GM12878 (cell line): ENCODE measurements at regions not wholly inside any gene's neighbourhood (a gene's known extent, or its start where the extent isn't known, plus 50 kb on each side); places are given as distances from the start of the nearest gene placed in this dataset.
A peak's percentile ranks its signal among the peaks of the same experiment; 100 is the strongest.

Source experiments
- ATF7 ChIP-seq: fragments of 450-650 bp; IDR thresholded peaks from 2 replicates; pipeline ENCODE4 v1.6.1; 2016; ENCODE audit warnings: low read depth, mild to moderate bottlenecking
- BRCA1 ChIP-seq: IDR thresholded peaks from 2 replicates; pipeline ENCODE4 v1.6.1; 2011; ENCODE audit warnings: low read depth, low read length, improper control_type of control experiment
- ETV6 ChIP-seq, 2 experiments: fragments of 450-650 bp in 1 of 2; IDR thresholded peaks in 1 of 2; conservative IDR thresholded peaks in 1 of 2; 2 replicates each; pipeline ENCODE4 v1.6.1; 2014; ENCODE audit warnings: antibody characterized with exemption in 1 of 2, borderline replicate concordance in 1 of 2, low read depth in 1 of 2, mild to moderate bottlenecking in 1 of 2, moderate library complexity in 1 of 2
- FOS ChIP-seq: IDR thresholded peaks from 3 replicates; pipeline ENCODE4 v1.6.1; 2011; ENCODE audit warnings: borderline replicate concordance; ENCODE audit not compliant: insufficient read length; ENCODE audit errors: extremely low read depth
- HDGF ChIP-seq: fragments of 450-650 bp; IDR thresholded peaks from 2 replicates; pipeline ENCODE4 v1.6.1; 2016; ENCODE audit warnings: antibody characterized with exemption
- NR2C2 ChIP-seq: IDR thresholded peaks from 2 replicates; pipeline ENCODE4 v1.6.1; 2011; ENCODE audit warnings: borderline replicate concordance, low read depth; ENCODE audit not compliant: control insufficient read depth, insufficient read length
- SREBF1 ChIP-seq: IDR thresholded peaks from 2 replicates; pipeline ENCODE4 v1.6.1; 2012; ENCODE audit warnings: mild to moderate bottlenecking, low read length
- ZNF24 ChIP-seq: fragments of 450-650 bp; IDR thresholded peaks from 2 replicates; pipeline ENCODE4 v1.6.1; 2017; ENCODE audit warnings: antibody characterized with exemption, mild to moderate bottlenecking
- ZNF274 ChIP-seq: IDR thresholded peaks from one replicate; pipeline ENCODE4 v1.8.0; 2011; ENCODE audit not compliant: insufficient read length, insufficient read depth
- TF ChIP-seq, protein P1 (sequence below): IDR thresholded peaks from 2 replicates; pipeline ENCODE4 v1.6.1; 2011; ENCODE audit warnings: borderline replicate concordance, low read depth, mild to moderate bottlenecking, moderate library complexity, low read length; ENCODE audit not compliant: insufficient read depth, poor library complexity, severe bottlenecking
- TF ChIP-seq, protein P2 (sequence below): fragments of 450-650 bp; IDR thresholded peaks from 2 replicates; pipeline ENCODE4 v1.6.1; 2017; ENCODE audit warnings: mild to moderate bottlenecking, moderate library complexity
- TF ChIP-seq, protein P3 (sequence below): fragments of 450-650 bp; IDR thresholded peaks from 2 replicates; pipeline ENCODE4 v1.6.1; 2016; ENCODE audit warnings: mild to moderate bottlenecking
- TF ChIP-seq, protein P4 (sequence below): IDR thresholded peaks from 2 replicates; pipeline ENCODE4 v1.6.1; 2012; ENCODE audit warnings: low read depth, low read length, improper control_type of control experiment
- TF ChIP-seq, protein P5 (sequence below), 3 experiments: IDR thresholded peaks in 2 of 3; conservative IDR thresholded peaks in 1 of 3; 2 replicates each; pipeline ENCODE4 v1.5.1; 2011; ENCODE audit warnings: low read depth in 3 of 3, low read length in 3 of 3, mild to moderate bottlenecking in 3 of 3, control low read depth in 2 of 3, moderate library complexity in 2 of 3, inconsistent platforms in 1 of 3, mixed read lengths in 1 of 3; ENCODE audit not compliant: control insufficient read depth in 2 of 3, insufficient read depth in 1 of 3; ENCODE audit errors: extremely low read depth in 1 of 3

DNA sequence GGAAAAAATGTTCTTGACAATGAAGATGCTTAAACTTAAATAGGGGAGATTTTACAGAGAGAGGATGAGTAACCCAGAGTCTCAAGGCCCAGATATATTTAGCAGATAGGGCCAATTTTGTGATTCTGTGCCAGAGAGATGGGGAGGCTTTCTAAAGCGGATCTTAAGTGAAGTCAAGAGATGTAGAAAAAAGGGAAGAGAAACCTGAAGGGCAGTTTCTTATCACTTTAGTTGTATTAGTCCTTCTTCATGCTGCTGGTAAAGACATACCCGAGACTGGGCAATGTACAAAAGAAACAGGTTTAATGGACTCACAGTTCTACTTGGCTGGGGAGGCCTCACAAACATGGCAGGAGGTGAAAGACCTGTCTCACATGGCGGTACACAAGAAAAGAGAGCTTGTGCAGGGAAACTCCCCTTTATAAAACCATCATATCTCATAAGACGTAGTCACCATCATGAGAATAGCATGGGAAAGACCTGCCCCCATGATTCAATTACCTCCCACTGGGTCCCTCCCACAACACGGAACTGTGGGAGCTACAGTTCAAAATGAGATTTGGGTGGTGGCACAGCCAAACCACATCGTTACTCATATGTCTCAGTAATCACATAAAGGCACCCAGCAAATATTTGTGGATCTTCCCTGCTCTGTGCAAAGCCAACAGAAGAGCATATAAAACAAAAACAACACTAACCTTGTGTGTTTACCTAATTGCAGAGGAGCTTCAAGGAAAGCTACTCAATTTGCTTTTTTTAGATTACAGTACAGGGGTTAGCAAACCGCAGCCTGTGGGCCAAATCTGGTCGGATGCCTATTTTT, 102.6 kb upstream of the MYCBP2 start (continued):
- TF ChIP-seq, protein P1, sequence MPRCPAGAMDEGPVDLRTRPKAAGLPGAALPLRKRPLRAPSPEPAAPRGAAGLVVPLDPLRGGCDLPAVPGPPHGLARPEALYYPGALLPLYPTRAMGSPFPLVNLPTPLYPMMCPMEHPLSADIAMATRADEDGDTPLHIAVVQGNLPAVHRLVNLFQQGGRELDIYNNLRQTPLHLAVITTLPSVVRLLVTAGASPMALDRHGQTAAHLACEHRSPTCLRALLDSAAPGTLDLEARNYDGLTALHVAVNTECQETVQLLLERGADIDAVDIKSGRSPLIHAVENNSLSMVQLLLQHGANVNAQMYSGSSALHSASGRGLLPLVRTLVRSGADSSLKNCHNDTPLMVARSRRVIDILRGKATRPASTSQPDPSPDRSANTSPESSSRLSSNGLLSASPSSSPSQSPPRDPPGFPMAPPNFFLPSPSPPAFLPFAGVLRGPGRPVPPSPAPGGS, result peak; percentile 93
- TF ChIP-seq FOS, result no peak
- TF ChIP-seq SREBF1, result no peak
- TF ChIP-seq, protein P2, sequence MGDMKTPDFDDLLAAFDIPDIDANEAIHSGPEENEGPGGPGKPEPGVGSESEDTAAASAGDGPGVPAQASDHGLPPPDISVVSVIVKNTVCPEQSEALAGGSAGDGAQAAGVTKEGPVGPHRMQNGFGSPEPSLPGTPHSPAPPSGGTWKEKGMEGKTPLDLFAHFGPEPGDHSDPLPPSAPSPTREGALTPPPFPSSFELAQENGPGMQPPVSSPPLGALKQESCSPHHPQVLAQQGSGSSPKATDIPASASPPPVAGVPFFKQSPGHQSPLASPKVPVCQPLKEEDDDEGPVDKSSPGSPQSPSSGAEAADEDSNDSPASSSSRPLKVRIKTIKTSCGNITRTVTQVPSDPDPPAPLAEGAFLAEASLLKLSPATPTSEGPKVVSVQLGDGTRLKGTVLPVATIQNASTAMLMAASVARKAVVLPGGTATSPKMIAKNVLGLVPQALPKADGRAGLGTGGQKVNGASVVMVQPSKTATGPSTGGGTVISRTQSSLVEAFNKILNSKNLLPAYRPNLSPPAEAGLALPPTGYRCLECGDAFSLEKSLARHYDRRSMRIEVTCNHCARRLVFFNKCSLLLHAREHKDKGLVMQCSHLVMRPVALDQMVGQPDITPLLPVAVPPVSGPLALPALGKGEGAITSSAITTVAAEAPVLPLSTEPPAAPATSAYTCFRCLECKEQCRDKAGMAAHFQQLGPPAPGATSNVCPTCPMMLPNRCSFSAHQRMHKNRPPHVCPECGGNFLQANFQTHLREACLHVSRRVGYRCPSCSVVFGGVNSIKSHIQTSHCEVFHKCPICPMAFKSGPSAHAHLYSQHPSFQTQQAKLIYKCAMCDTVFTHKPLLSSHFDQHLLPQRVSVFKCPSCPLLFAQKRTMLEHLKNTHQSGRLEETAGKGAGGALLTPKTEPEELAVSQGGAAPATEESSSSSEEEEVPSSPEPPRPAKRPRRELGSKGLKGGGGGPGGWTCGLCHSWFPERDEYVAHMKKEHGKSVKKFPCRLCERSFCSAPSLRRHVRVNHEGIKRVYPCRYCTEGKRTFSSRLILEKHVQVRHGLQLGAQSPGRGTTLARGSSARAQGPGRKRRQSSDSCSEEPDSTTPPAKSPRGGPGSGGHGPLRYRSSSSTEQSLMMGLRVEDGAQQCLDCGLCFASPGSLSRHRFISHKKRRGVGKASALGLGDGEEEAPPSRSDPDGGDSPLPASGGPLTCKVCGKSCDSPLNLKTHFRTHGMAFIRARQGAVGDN, result peak; percentile 84
- TF ChIP-seq BRCA1, result no peak
- peak in 1 of 2 experiments; percentile 59; a peak in 1 of 4 replicates for TF ChIP-seq ETV6 (conservative IDR thresholded peaks at IDR 0.05 in 1 of 2, IDR thresholded peaks at IDR 0.05 in 1 of 2; ENCODE audit: borderline replicate concordance in 1 of 2, low read depth in 1 of 2)
- TF ChIP-seq ATF7, result peak; percentile 82
- no peak for TF ChIP-seq NR2C2
- TF ChIP-seq ZNF24, result no peak; the same call in 1 of the 2 replicates
- TF ChIP-seq, protein P3, sequence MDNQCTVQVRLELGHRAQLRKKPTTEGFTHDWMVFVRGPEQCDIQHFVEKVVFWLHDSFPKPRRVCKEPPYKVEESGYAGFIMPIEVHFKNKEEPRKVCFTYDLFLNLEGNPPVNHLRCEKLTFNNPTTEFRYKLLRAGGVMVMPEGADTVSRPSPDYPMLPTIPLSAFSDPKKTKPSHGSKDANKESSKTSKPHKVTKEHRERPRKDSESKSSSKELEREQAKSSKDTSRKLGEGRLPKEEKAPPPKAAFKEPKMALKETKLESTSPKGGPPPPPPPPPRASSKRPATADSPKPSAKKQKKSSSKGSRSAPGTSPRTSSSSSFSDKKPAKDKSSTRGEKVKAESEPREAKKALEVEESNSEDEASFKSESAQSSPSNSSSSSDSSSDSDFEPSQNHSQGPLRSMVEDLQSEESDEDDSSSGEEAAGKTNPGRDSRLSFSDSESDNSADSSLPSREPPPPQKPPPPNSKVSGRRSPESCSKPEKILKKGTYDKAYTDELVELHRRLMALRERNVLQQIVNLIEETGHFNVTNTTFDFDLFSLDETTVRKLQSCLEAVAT, result peak; percentile 85
- TF ChIP-seq HDGF, result no peak; the same call in 1 of the 2 replicates
- no peak for TF ChIP-seq ZNF274
- TF ChIP-seq, protein P4, sequence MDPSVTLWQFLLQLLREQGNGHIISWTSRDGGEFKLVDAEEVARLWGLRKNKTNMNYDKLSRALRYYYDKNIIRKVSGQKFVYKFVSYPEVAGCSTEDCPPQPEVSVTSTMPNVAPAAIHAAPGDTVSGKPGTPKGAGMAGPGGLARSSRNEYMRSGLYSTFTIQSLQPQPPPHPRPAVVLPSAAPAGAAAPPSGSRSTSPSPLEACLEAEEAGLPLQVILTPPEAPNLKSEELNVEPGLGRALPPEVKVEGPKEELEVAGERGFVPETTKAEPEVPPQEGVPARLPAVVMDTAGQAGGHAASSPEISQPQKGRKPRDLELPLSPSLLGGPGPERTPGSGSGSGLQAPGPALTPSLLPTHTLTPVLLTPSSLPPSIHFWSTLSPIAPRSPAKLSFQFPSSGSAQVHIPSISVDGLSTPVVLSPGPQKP, result no peak
- TF ChIP-seq, protein P5, sequence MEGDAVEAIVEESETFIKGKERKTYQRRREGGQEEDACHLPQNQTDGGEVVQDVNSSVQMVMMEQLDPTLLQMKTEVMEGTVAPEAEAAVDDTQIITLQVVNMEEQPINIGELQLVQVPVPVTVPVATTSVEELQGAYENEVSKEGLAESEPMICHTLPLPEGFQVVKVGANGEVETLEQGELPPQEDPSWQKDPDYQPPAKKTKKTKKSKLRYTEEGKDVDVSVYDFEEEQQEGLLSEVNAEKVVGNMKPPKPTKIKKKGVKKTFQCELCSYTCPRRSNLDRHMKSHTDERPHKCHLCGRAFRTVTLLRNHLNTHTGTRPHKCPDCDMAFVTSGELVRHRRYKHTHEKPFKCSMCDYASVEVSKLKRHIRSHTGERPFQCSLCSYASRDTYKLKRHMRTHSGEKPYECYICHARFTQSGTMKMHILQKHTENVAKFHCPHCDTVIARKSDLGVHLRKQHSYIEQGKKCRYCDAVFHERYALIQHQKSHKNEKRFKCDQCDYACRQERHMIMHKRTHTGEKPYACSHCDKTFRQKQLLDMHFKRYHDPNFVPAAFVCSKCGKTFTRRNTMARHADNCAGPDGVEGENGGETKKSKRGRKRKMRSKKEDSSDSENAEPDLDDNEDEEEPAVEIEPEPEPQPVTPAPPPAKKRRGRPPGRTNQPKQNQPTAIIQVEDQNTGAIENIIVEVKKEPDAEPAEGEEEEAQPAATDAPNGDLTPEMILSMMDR (IDR thresholded peaks at IDR 0.05 in 2 of 3, conservative IDR thresholded peaks at IDR 0.05 in 1 of 3; ENCODE audit: control insufficient read depth in 2 of 3, extremely low read depth in 1 of 3, insufficient read depth in 1 of 3, low read depth in 3 of 3, low read length in 3 of 3), result no peak
